Endothelial cell of umbilical vein (primary cell): ENCODE measurements at regions not wholly inside any gene's neighbourhood (a gene's known extent, or its start where the extent isn't known, plus 50 kb on each side); places are given as distances from the start of the nearest gene placed in this dataset.

Experiments
- BruUV-seq: library from RNA; stranded (reverse); fragments of 400-500 nt; replicated peaks from 2 replicates; lab custom pipeline; 2021; lab: Mats Ljungman, UMichigan
- CTCF ChIA-PET: fragments of 300-600, 350-600 bp; sonication (Branson Sonifier 250); formaldehyde crosslinking; loops from one replicate; lab custom pipeline; 2021; ENCODE audit warnings: antibody characterized with exemption, inconsistent platforms; lab: Charles Lee
- POLR2A ChIA-PET: fragments of 300-600, 350-600 bp; sonication (Branson Sonifier 250); formaldehyde crosslinking; loops from one replicate; lab custom pipeline; 2021; ENCODE audit warnings: antibody characterized with exemption, inconsistent platforms; lab: Charles Lee
- DNase-seq: peaks from one replicate; pipeline ENCODE4 v3.0.0-alpha.2; 2011; ENCODE audit warnings: low read depth, low spot score
- FAIRE-seq: peaks from 2 replicates; lab custom pipeline; 2011; peaks lifted over from hg19 to GRCh38; lab: Jason Lieb, UNC
- H2AFZ ChIP-seq: 2 replicates; pipeline ENCODE4 v1.6.0; 2012; ENCODE audit warnings: low read depth, low read length, control low read depth, inconsistent platforms
- H3K27ac ChIP-seq: 2 replicates; pipeline ENCODE4 v1.5.1; 2011; ENCODE audit warnings: low read depth, mild to moderate bottlenecking, control low read depth, low read length, moderate library complexity; ENCODE audit not compliant: insufficient read depth
- H3K27me3 ChIP-seq, 2 experiments: 2 replicates each; pipeline versions ENCODE4 v1.6.0 to v1.6.1; 2011; ENCODE audit warnings: low read length in 2 of 2, mixed read lengths in 1 of 2; ENCODE audit not compliant: control insufficient read depth in 2 of 2, insufficient read depth in 2 of 2
- H3K36me3 ChIP-seq, 2 experiments: 2 replicates in 1 of 2; 3 replicates in 1 of 2; pipeline ENCODE4 v1.5.1; 2011; ENCODE audit warnings: low read length in 2 of 2, mild to moderate bottlenecking in 1 of 2, moderate library complexity in 1 of 2; ENCODE audit not compliant: control insufficient read depth in 2 of 2, insufficient read depth in 2 of 2; ENCODE audit errors: extremely low read depth in 1 of 2
- H3K4me1 ChIP-seq: 3 replicates; pipeline ENCODE4 v1.5.1; 2011; ENCODE audit warnings: mild to moderate bottlenecking, low read length; ENCODE audit not compliant: control insufficient read depth, insufficient read depth; ENCODE audit errors: extremely low read depth
- H3K4me2 ChIP-seq: 2 replicates; pipeline ENCODE4 v1.6.1; 2011; ENCODE audit warnings: low read length, control low read depth, mixed read lengths; ENCODE audit not compliant: insufficient read depth
- H3K4me3 ChIP-seq, 3 experiments: fragments of 200-600 bp in 1 of 3; sonication (generic), shearing (Covaris generic) in 1 of 3; replicated peaks in 1 of 3; 2 replicates each; pipeline ENCODE4 v1.5.1; 2011 to 2016; ENCODE audit warnings: control low read depth in 3 of 3, low read length in 3 of 3, mild to moderate bottlenecking in 2 of 3, inconsistent platforms in 1 of 3, low read depth in 1 of 3, moderate library complexity in 1 of 3; ENCODE audit not compliant: insufficient read depth in 1 of 3
- H3K79me2 ChIP-seq: 2 replicates; pipeline ENCODE4 v1.6.0; 2012; ENCODE audit warnings: low read length, inconsistent platforms; ENCODE audit not compliant: control insufficient read depth, insufficient read depth
- H3K9ac ChIP-seq: replicated peaks from 2 replicates; pipeline ENCODE3; 2011; ENCODE audit warnings: low read length, control low read depth; ENCODE audit not compliant: insufficient read depth; ENCODE audit errors: extremely low read depth
- H3K9me1 ChIP-seq: replicated peaks from 3 replicates; pipeline ENCODE4 v1.6.0; 2011; ENCODE audit warnings: mild to moderate bottlenecking, low read length; ENCODE audit not compliant: control insufficient read depth, insufficient read depth; ENCODE audit errors: extremely low read depth
- H3K9me3 ChIP-seq: replicated peaks from 2 replicates; pipeline ENCODE4 v1.5.1; 2012; ENCODE audit warnings: low read length, inconsistent platforms; ENCODE audit not compliant: control insufficient read depth, insufficient read depth
- H4K20me1 ChIP-seq: replicated peaks from 2 replicates; pipeline ENCODE3; 2011; ENCODE audit warnings: mild to moderate bottlenecking, low read length; ENCODE audit not compliant: control insufficient read depth, insufficient read depth; ENCODE audit errors: extremely low read depth
- CTCF ChIP-seq, 2 donors: IDR thresholded peaks; 1 replicate in 1 of 2; 2 replicates in 1 of 2; pipeline ENCODE4 v1.5.1; 2011; ENCODE audit warnings: low read length in 2 of 2, mild to moderate bottlenecking in 2 of 2, moderate library complexity in 2 of 2, control low read depth in 1 of 2, inconsistent platforms in 1 of 2, low read depth in 1 of 2; ENCODE audit not compliant: insufficient read depth in 1 of 2; ENCODE audit errors: extremely low read depth in 1 of 2
- EZH2 ChIP-seq: IDR thresholded peaks from 2 replicates; pipeline ENCODE4 v1.6.1; 2012; ENCODE audit warnings: borderline replicate concordance, low read depth, mild to moderate bottlenecking, moderate library complexity, low read length, inconsistent platforms; ENCODE audit not compliant: severe bottlenecking
- FOS ChIP-seq: IDR thresholded peaks from 2 replicates; pipeline ENCODE4 v1.6.1; 2011; ENCODE audit warnings: mild to moderate bottlenecking, low read length, moderate library complexity, borderline replicate concordance; ENCODE audit not compliant: insufficient read depth
- GATA2 ChIP-seq: IDR thresholded peaks from 2 replicates; pipeline ENCODE4 v1.7.0; 2011; ENCODE audit warnings: low read depth, mild to moderate bottlenecking, moderate library complexity, mixed read lengths, low read length; ENCODE audit not compliant: insufficient read length, insufficient read depth
- JUN ChIP-seq: IDR thresholded peaks from 2 replicates; pipeline ENCODE4 v1.6.1; 2011; ENCODE audit warnings: borderline replicate concordance, low read depth; ENCODE audit not compliant: insufficient read length, insufficient read depth
- MAX ChIP-seq: IDR thresholded peaks from 2 replicates; pipeline ENCODE4 v1.6.1; 2011; ENCODE audit not compliant: insufficient read depth, insufficient read length
- MYC ChIP-seq: IDR thresholded peaks from one replicate; pipeline ENCODE4 v1.6.1; 2011; ENCODE audit warnings: mild to moderate bottlenecking, low read depth, low read length
- POLR2A ChIP-seq: IDR thresholded peaks from 2 replicates; pipeline ENCODE4 v1.6.1; 2012; ENCODE audit warnings: low read depth, mild to moderate bottlenecking, control low read depth, low read length
- POLR2AphosphoS5 ChIP-seq: IDR thresholded peaks from 2 replicates; pipeline ENCODE4 v1.6.1; 2012; ENCODE audit warnings: low read depth, mild to moderate bottlenecking, control low read depth, low read length, moderate library complexity; ENCODE audit not compliant: insufficient read depth
- dilution Hi-C: fragments of 300-500 bp; cut with MboI; formaldehyde crosslinking; loops from one replicate; pipeline ENCODE4 v1.15.0; 2019; ENCODE audit warnings: low sequenced_read_pairs; ENCODE audit not compliant: extremely low pct_ligation_motif_present
- intact Hi-C: fragments of 100-400 bp; cut with micrococcal nuclease; formaldehyde crosslinking; loops from one replicate; pipeline ENCODE4 v1.10.0; 2022

- Histone ChIP-seq H2AFZ (no peak overlapping the region), H3K27ac (no peak overlapping the region), H3K36me3 (no peaks in the 10 kb centered on the region), H3K4me2 (no peak overlapping the region), H3K9ac (no peak overlapping the region), H3K9me1 (no peaks in the 10 kb centered on the region), H4K20me1 (no peaks in the 10 kb centered on the region), H3K4me3 (no peak overlapping the region), H3K4me1 (no peaks in the 10 kb centered on the region), H3K79me2 (no peaks in the 10 kb centered on the region), H3K27me3 (no peaks in the 10 kb centered on the region), H3K9me3 (peaks cover 16% of the 10 kb centered on the region)
- FAIRE-seq, result no peak
- ChIA-PET CTCF (no interaction called here), POLR2A (no interaction called here)
- BruUV-seq, result no TSS peak
- TF ChIP-seq FOS, result no peak
- TF ChIP-seq POLR2A, result no peak
- TF ChIP-seq POLR2AphosphoS5, result no peak
- no peak for TF ChIP-seq EZH2
- TF ChIP-seq MAX, result no peak
- TF ChIP-seq GATA2, result no peak
- TF ChIP-seq MYC, result no peak
- intact Hi-C loops (no loop called here), dilution Hi-C loops (no loop called here)
- no peak for DNase-seq
Measured at GRCh38 chr6:14275493-14275851, 157.9 kb downstream of the CD83 start.

GRCh38 chr6:14276071-14276470 lies 158.5 kb downstream of the CD83 start:
- DNase-seq, result no peak
- Histone ChIP-seq H3K9me3 (peaks cover 16% of the 10 kb centered on the region), H3K79me2 (no peaks in the 10 kb centered on the region), H3K27me3 (no peaks in the 10 kb centered on the region), H3K27ac (no peak overlapping the region), H3K4me3 (no peak overlapping the region), H3K4me2 (no peak overlapping the region), H3K36me3 (no peaks in the 10 kb centered on the region), H4K20me1 (no peaks in the 10 kb centered on the region), H2AFZ (no peak overlapping the region), H3K9ac (no peak overlapping the region), H3K9me1 (no peaks in the 10 kb centered on the region), H3K4me1 (no peaks in the 10 kb centered on the region)
- POLR2A ChIA-PET, result no interaction called here
- FAIRE-seq, result no peak
- CTCF ChIA-PET, result no interaction called here
- TF ChIP-seq FOS (no peak), CTCF (IDR thresholded peaks at IDR 0.05; ENCODE audit: extremely low read depth in 1 of 2, insufficient read depth in 1 of 2, low read depth in 1 of 2, low read length in 2 of 2) (no peak), JUN (no peak), GATA2 (no peak), MYC (no peak), MAX (no peak), POLR2A (no peak), POLR2AphosphoS5 (no peak), EZH2 (no peak)
- intact Hi-C loops (no loop called here), dilution Hi-C loops (no loop called here)
- BruUV-seq, result no TSS peak
